GM21737 (cell line): ENCODE measurements at regions not wholly inside any gene's neighbourhood (a gene's known extent, or its start where the extent isn't known, plus 50 kb on each side); places are given as distances from the start of the nearest gene placed in this dataset.

ENCODE experiments used
- ATAC-seq: cut with Tn5 transposase; IDR thresholded peaks from one replicate; pipeline ENCODE4 v1.9.1; 2021; ENCODE audit warnings: mild to moderate bottlenecking, moderate library complexity; ENCODE audit not compliant: unreplicated experiment

DNA sequence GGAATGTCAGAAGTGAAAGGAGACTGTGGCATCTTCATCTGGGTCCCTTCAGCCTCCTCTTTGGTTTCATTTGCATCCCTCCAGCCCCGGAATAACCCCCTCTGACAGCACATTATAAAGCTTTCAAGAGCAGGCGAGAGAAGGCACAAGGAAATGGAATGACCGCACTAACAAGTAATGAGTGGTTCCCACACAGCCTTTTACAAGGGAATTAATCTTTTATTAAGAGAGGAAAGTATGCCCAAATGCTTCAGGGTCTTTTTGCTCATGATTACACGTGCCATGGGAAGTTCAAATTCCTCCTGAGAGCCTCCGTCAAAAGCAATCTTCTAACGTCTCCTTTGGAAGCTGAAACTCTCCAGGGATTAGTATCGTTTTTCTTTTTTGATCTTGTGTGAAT, 347.0 kb downstream of the BTBD3 start:
- ATAC-seq: no peak

GRCh38 chr20:12265662-12266061, 348.0 kb downstream of the BTBD3 start:
- ATAC-seq: no peak

DNA sequence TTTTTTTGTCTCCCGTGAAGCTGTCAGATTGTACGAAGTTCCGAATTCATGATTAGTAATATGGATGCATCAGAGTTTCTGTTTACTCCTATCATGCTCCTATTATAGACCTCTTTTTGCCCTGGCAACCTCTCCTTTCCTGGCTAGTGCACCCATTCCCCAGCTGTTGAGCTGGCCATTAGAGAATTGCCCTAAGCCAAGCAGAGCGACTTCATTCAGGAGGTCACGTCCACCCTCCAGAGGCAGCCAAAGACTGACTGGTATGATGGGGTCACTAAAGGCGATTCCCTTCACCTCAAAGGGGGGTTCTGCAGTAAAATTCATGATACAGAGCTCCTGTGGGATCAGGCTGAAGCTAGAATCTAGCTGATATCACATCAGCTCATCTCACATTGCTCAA, 351.9 kb downstream of the BTBD3 start:
- ATAC-seq: no peak

GRCh38 chr20:12270863-12271262, 353.2 kb downstream of the BTBD3 start:
- ATAC-seq: no peak

GRCh38 chr20:12276011-12276673, 358.4 kb downstream of the BTBD3 start:
- no peak for ATAC-seq

- no peak for ATAC-seq
Measured at GRCh38 chr20:12287575-12287974, 369.9 kb downstream of the BTBD3 start.

DNA sequence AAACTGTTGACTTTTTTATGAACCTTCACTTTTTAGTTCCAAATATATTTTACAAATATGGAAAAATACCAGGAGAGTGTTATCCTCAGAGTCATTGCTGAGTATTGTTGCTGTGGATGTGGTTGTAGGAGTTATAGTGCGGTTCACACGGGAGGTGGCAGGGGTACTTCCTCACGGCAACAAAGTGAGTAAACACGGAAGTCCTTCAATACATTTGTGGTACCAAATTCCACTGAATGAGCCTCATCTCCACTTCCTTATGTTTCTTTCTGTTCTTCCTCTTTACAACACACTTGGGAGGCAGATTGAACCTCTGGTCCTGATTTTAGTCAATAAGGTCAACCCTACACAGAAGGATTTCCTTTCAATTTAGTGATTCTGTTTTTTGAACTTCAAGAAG, 371.8 kb downstream of the BTBD3 start:
- no peak for ATAC-seq

DNA sequence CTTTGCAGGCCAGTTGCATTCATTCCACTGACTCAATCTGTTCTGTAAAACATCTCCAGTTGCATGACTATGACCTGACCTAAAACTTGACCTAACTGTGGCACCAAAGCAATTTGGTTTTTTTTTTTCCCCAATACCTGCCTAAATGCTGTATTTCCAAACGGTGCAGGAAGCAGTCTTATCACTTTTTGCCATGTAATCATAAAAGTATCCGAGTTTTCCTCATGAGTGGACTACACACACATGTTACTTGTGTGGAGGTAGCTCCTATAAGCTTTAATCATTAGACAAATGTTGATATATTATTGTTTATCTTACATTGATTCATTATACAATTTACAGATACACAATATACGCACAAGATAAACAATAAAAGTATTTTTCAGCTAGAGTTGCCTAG, 373.7 kb downstream of the BTBD3 start:
- ATAC-seq: no peak

- ATAC-seq: no peak
Measured at GRCh38 chr20:12293900-12294299, 376.2 kb downstream of the BTBD3 start.

GRCh38 chr20:12294678-12295077, 377.0 kb downstream of the BTBD3 start:
- ATAC-seq: no peak

DNA sequence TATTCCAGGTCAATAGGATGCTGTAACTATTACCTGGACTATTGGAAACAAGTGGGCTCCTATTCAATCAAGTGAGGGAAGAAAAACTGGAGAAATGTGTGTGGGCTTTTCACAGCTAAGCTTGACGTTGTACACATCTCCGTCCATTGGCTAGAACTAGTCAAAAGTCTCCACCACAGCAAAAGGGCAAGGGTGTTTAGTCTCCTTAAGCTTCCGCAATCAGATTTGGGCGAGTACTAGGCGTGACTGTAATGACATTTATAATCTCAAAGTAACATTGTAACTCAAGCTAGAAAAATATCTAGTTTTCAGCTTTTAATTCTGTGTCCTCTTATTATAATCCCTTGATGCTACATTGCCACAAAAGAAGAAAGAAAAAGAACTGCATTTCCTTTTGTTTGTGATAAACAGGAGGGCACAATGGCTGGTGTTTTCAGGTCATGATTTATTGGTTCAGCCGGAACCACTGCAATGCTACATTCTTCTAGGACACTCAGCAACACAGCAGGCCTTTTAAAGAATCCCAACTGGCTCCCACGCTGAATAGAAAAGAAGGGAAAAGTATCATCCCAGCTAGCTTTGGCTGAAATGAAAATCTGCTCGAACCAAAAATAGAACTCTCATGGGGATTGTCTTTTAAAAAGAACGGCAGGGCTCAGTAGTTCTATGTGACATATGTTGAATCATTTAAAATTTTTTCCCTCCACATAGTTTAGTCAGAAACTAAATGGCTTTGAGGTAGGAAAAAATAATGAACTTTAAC, 387.7 kb downstream of the BTBD3 start:
- no peak for ATAC-seq

GRCh38 chr20:12306107-12306506, 388.4 kb downstream of the BTBD3 start:
- no peak for ATAC-seq

GRCh38 chr20:12311094-12311865, 393.6 kb downstream of the BTBD3 start:
- ATAC-seq: no peak

- no peak for ATAC-seq
Measured at GRCh38 chr20:12315652-12316051, 398.0 kb downstream of the BTBD3 start.

- no peak for ATAC-seq
Measured at GRCh38 chr20:12316794-12317193, 399.1 kb downstream of the BTBD3 start.

DNA sequence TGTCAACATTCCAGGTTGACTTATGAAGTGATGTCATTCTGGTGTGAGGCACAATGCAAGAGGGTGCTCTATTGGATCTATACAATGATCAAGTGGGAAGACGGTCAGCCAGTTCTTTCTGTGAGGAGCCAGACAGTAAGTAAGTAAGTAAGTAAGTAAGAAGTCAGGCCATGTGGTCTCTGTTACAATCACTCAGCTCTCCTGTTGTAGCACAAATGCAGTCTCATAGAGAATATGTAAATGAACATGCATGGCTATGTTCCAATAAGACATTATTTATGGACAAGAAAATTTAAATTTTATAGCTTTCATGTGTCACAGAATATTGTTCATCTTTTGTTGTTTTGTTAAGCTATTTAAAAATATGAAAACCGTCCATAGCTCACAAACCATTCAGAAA, 399.7 kb downstream of the BTBD3 start:
- no peak for ATAC-seq

GRCh38 chr20:12318043-12318442, 400.4 kb downstream of the BTBD3 start:
- no peak for ATAC-seq

- ATAC-seq: no peak
Measured at GRCh38 chr20:12321736-12322135, 404.0 kb downstream of the BTBD3 start.

GRCh38 chr20:12327205-12327604, 409.5 kb downstream of the BTBD3 start:
- ATAC-seq: no peak

GRCh38 chr20:12331236-12331635, 413.5 kb downstream of the BTBD3 start:
- ATAC-seq: no peak

DNA sequence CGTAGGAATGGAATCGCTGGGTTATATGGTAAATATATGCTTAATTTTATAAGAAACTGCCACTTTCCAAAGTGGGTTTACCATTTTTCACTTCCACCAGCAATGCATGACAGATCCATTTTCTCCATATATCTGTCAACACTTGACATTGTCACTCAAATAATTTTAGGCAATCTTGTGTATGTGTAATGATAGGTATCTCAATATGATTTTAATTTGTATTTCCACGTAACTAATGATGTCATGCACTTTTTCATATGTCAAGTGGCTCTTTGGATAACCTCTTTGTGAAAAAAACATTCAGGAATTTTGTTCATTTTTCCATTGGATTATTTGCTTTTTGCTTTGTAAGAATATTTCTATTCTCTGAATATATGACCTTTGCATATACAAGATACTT, 419.9 kb downstream of the BTBD3 start:
- no peak for ATAC-seq

DNA sequence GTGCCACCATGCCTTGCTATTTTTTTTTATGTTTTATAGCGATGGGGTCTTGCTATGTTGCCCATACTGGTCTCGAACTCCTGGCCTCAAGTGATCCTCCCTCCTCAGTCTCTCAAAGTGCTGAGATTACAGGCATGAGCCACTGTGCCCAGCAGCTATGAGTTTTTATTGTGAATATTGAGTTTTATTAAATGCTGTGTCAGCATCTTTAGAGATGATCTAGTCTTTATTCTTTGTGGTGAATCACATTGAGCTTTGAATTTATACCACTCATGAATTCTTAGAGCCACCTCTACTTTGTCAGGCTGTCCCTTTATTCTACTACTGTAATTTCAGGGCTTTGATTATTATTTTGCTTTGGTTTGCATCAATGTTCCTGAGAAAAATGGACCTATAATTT, 428.3 kb downstream of the BTBD3 start:
- ATAC-seq: no peak
